OCI-LY3 (cell line): ENCODE measurements at regions not wholly inside any gene's neighbourhood (a gene's known extent, or its start where the extent isn't known, plus 50 kb on each side); places are given as distances from the start of the nearest gene placed in this dataset.

ENCODE experiments used
- H2AFZ ChIP-seq: fragments of 200-600, 300-600 bp; shearing (Covaris generic); 2 replicates; pipeline ENCODE4 v1.6.0; 2014; ENCODE audit warnings: antibody characterized with exemption, low read depth, low read length
- H3K27ac ChIP-seq: fragments of 200-600, 300-600 bp; sonication (generic); 2 replicates; pipeline ENCODE4 v1.5.1; 2014; ENCODE audit warnings: mild to moderate bottlenecking, low read length, moderate library complexity, mixed read lengths
- H3K27me3 ChIP-seq: fragments of 200-600, 300-600 bp; sonication (generic); 2 replicates; pipeline ENCODE4 v1.6.1; 2014; ENCODE audit warnings: low read depth, low read length, mixed read lengths
- H3K36me3 ChIP-seq: fragments of 200-600, 300-600 bp; sonication (generic); replicated peaks from 2 replicates; pipeline ENCODE3; 2014; ENCODE audit warnings: low read depth, low read length, mixed read lengths
- H3K4me1 ChIP-seq: fragments of 300-600, 200-600 bp; sonication (generic); 2 replicates; pipeline ENCODE4 v1.6.1; 2014; ENCODE audit warnings: low read length, mixed read lengths
- H3K4me2 ChIP-seq: fragments of 200-600, 300-600 bp; sonication (generic); 2 replicates; pipeline ENCODE4 v1.6.1; 2014; ENCODE audit warnings: low read length, mixed read lengths
- H3K4me3 ChIP-seq: fragments of 300-600, 200-600 bp; sonication (generic); 2 replicates; pipeline ENCODE4 v1.5.1; 2014; ENCODE audit warnings: antibody characterized with exemption, mild to moderate bottlenecking, low read length, moderate library complexity
- H3K79me2 ChIP-seq: fragments of 300-600, 200-600 bp; shearing (Covaris generic); 2 replicates; pipeline ENCODE4 v1.6.1; 2014; ENCODE audit warnings: mild to moderate bottlenecking, low read length, mixed read lengths
- H3K9ac ChIP-seq: fragments of 300-600, 200-600 bp; shearing (Covaris generic); 2 replicates; pipeline ENCODE4 v1.6.0; 2014; ENCODE audit warnings: mild to moderate bottlenecking, low read length, moderate library complexity
- H3K9me3 ChIP-seq: fragments of 200-600, 300-600 bp; shearing (Covaris generic); 2 replicates; pipeline ENCODE4 v1.6.1; 2014; ENCODE audit warnings: low read length, mixed read lengths; ENCODE audit not compliant: insufficient read depth
- H4K20me1 ChIP-seq: fragments of 200-600, 300-600 bp; sonication (generic); 2 replicates; pipeline ENCODE4 v1.6.1; 2016; ENCODE audit warnings: low read length, mixed read lengths; ENCODE audit not compliant: insufficient read depth
- CTCF ChIP-seq: fragments of 200-600, 300-600 bp; sonication (generic); IDR thresholded peaks from 2 replicates; pipeline ENCODE4 v1.5.1; 2014; ENCODE audit warnings: antibody characterized with exemption, low read length, low read depth
- EZH2phosphoT487 ChIP-seq: fragments of 200-600 bp; shearing (Covaris generic); IDR thresholded peaks from 2 replicates; pipeline ENCODE4 v1.6.1; 2018; ENCODE audit warnings: antibody characterized with exemption, mixed run types, low read depth

GRCh38 chr10:92789067-92789466, 59.3 kb upstream of the EXOC6 start:
- H3K9ac ChIP-seq, result no peak overlapping the region
- peak overlapping the region; percentile 27 for H3K4me2 ChIP-seq
- H3K79me2 ChIP-seq, result no peaks in the 10 kb centered on the region
- TF ChIP-seq EZH2phosphoT487 (no peak), CTCF (0 out of 2 replicates have a peak, but pooled peaks have one; percentile 6)
- H3K27ac ChIP-seq, result no peak overlapping the region
- no peaks in the 10 kb centered on the region for H3K36me3 ChIP-seq
- H3K27me3 ChIP-seq, result no peaks in the 10 kb centered on the region
- H3K9me3 ChIP-seq, result no peaks in the 10 kb centered on the region
- no peak overlapping the region; the same call in 1 of the 2 replicates for H2AFZ ChIP-seq
- no peaks in the 10 kb centered on the region for H4K20me1 ChIP-seq
- peaks cover 39% of the 10 kb centered on the region for H3K4me1 ChIP-seq
- H3K4me3 ChIP-seq, result no peak overlapping the region

GRCh38 chr10:92789786-92790185, 58.5 kb upstream of the EXOC6 start:
- no peaks in the 10 kb centered on the region for H3K9me3 ChIP-seq
- no peaks in the 10 kb centered on the region for H3K27me3 ChIP-seq
- peak overlapping the region; percentile 29 for H3K27ac ChIP-seq
- H3K4me1 ChIP-seq, result peaks cover 39% of the 10 kb centered on the region
- no peaks in the 10 kb centered on the region for H4K20me1 ChIP-seq
- peak overlapping the region; percentile 42 for H3K9ac ChIP-seq
- no peaks in the 10 kb centered on the region for H3K36me3 ChIP-seq
- peak overlapping the region; percentile 54; the same call in 1 of the 2 replicates for H2AFZ ChIP-seq
- H3K4me2 ChIP-seq, result peak overlapping the region; percentile 49
- TF ChIP-seq CTCF, result no peak
- no peak for TF ChIP-seq EZH2phosphoT487
- no peaks in the 10 kb centered on the region for H3K79me2 ChIP-seq
- H3K4me3 ChIP-seq, result peak overlapping the region; percentile 36; the same call in 1 of the 2 replicates

GRCh38 chr10:92790440-92790839, 57.9 kb upstream of the EXOC6 start:
- Histone ChIP-seq H3K9me3 (no peaks in the 10 kb centered on the region), H3K4me1 (peaks cover 39% of the 10 kb centered on the region), H2AFZ (peak overlapping the region; percentile 54; the same call in 1 of the 2 replicates), H3K4me3 (peak overlapping the region; percentile 36; the same call in 1 of the 2 replicates), H3K36me3 (no peaks in the 10 kb centered on the region), H3K79me2 (no peaks in the 10 kb centered on the region), H3K4me2 (peak overlapping the region; percentile 49), H3K27ac (peak overlapping the region; percentile 29), H3K27me3 (no peaks in the 10 kb centered on the region), H4K20me1 (no peaks in the 10 kb centered on the region), H3K9ac (peak overlapping the region; percentile 42)
- TF ChIP-seq EZH2phosphoT487, result no peak
- no peak for TF ChIP-seq CTCF

GRCh38 chr10:92792661-92793060, 55.7 kb upstream of the EXOC6 start:
- Histone ChIP-seq H4K20me1 (no peaks in the 10 kb centered on the region), H3K9me3 (no peaks in the 10 kb centered on the region), H3K27ac (no peak overlapping the region), H3K36me3 (no peaks in the 10 kb centered on the region), H3K4me1 (peaks cover 36% of the 10 kb centered on the region), H3K9ac (no peak overlapping the region), H3K27me3 (no peaks in the 10 kb centered on the region), H3K4me2 (no peak overlapping the region), H2AFZ (no peak overlapping the region), H3K79me2 (no peaks in the 10 kb centered on the region), H3K4me3 (no peak overlapping the region)
- TF ChIP-seq CTCF (no peak), EZH2phosphoT487 (no peak)
